GM23248 (cell line): ENCODE measurements at regions not wholly inside any gene's neighbourhood (a gene's known extent, or its start where the extent isn't known, plus 50 kb on each side); places are given as distances from the start of the nearest gene placed in this dataset.

ENCODE experiments used
- EZH2 ChIP-seq: fragments of 200-600 bp; sonication (generic); IDR thresholded peaks from 2 replicates; pipeline ENCODE4 v1.6.1; 2018; ENCODE audit warnings: antibody characterized with exemption, mild to moderate bottlenecking; ENCODE audit not compliant: insufficient read depth, poor library complexity, severe bottlenecking
- EZH2phosphoT487 ChIP-seq: fragments of 200-600 bp; sonication (generic); IDR thresholded peaks from 2 replicates; pipeline ENCODE4 v1.6.1; 2018; ENCODE audit warnings: antibody characterized with exemption, moderate library complexity, mild to moderate bottlenecking, low read depth; ENCODE audit not compliant: insufficient read depth

GRCh38 chrX:5155301-5155700 lies 1073.4 kb downstream of the NLGN4X start:
- TF ChIP-seq EZH2 (no peak), EZH2phosphoT487 (no peak)
